ENCODE measurements at regions not wholly inside any gene's neighbourhood (a gene's known extent, or its start where the extent isn't known, plus 50 kb on each side); places are given as distances from the start of the nearest gene placed in this dataset.

GRCh38 chr6:27133281-27134227 lies 113.9 kb upstream of the PRSS16 start:
- DNase-seq (ENCODE audit: low read depth) = peak; percentile 69
- H2AFZ ChIP-seq (ENCODE audit: low read depth, low read length) = peak overlapping the region; percentile 39

GRCh38 chr6:27135087-27135657 lies 112.3 kb upstream of the PRSS16 start:
- TF ChIP-seq EZH2 (IDR thresholded peaks at IDR 0.05; ENCODE audit: insufficient read depth, low read length) = no peak
- Histone ChIP-seq H3K9ac (ENCODE audit: low read length) (no peak overlapping the region), H3K36me3 (ENCODE audit: insufficient read depth, low read length) (no peaks in the 10 kb centered on the region), H3K4me3 (ENCODE audit: insufficient read depth, low read depth, low read length) (no peak overlapping the region), H3K4me1 (ENCODE audit: insufficient read depth, low read length) (peaks cover 23% of the 10 kb centered on the region), H3K27me3 (ENCODE audit: insufficient read depth, low read length) (no peaks in the 10 kb centered on the region), H4K20me1 (ENCODE audit: insufficient read depth, low read length) (no peaks in the 10 kb centered on the region), H3K27ac (ENCODE audit: low read depth, low read length) (no peak overlapping the region), H3K9me3 (ENCODE audit: insufficient read depth, low read depth, low read length) (no peaks in the 10 kb centered on the region), H3K4me2 (ENCODE audit: low read length) (no peak overlapping the region), H3K79me2 (ENCODE audit: insufficient read depth, low read length) (peaks cover 4% of the 10 kb centered on the region), H2AFZ (ENCODE audit: low read depth, low read length) (no peak overlapping the region)
- no peak for DNase-seq (ENCODE audit: low read depth)
- FAIRE-seq = no peak
- no peaks in the 10 kb centered on the region for H3K27me3 Mint-ChIP-seq (ENCODE audit: low read depth, unreplicated experiment)
- peaks cover 2% of the 10 kb centered on the region for H3K36me3 Mint-ChIP-seq (ENCODE audit: low read depth, unreplicated experiment)
- H3K4me3 Mint-ChIP-seq (ENCODE audit: unreplicated experiment) = peak overlapping the region; percentile 72
- no peaks in the 10 kb centered on the region for H3K9me3 Mint-ChIP-seq (ENCODE audit: unreplicated experiment)
- H3K4me1 Mint-ChIP-seq (ENCODE audit: low read depth, unreplicated experiment) = peaks cover 12% of the 10 kb centered on the region
- no peak overlapping the region for H3K27ac Mint-ChIP-seq (ENCODE audit: unreplicated experiment)

More at GRCh38 chr6:27133281-27134227, 113.9 kb upstream of the PRSS16 start:
- Histone ChIP-seq H4K20me1 (ENCODE audit: insufficient read depth, low read length) (no peaks in the 10 kb centered on the region), H3K4me2 (ENCODE audit: low read length) (peak overlapping the region; percentile 87), H3K27me3 (ENCODE audit: insufficient read depth, low read length) (no peaks in the 10 kb centered on the region), H3K4me3 (ENCODE audit: insufficient read depth, low read depth, low read length) (peak overlapping the region; percentile 68), H3K4me1 (ENCODE audit: insufficient read depth, low read length) (peaks cover 11% of the 10 kb centered on the region), H3K9ac (ENCODE audit: low read length) (peak overlapping the region; percentile 89), H3K9me3 (ENCODE audit: insufficient read depth, low read depth, low read length) (no peaks in the 10 kb centered on the region), H3K36me3 (ENCODE audit: insufficient read depth, low read length) (no peaks in the 10 kb centered on the region), H3K79me2 (ENCODE audit: insufficient read depth, low read length) (no peaks in the 10 kb centered on the region), H3K27ac (ENCODE audit: low read depth, low read length) (peak overlapping the region; percentile 87)
- Mint-ChIP-seq H3K4me1 (ENCODE audit: low read depth, unreplicated experiment) (peaks cover 13% of the 10 kb centered on the region), H3K27me3 (ENCODE audit: low read depth, unreplicated experiment) (no peaks in the 10 kb centered on the region), H3K4me3 (ENCODE audit: unreplicated experiment) (no peak overlapping the region), H3K36me3 (ENCODE audit: low read depth, unreplicated experiment) (peaks cover 2% of the 10 kb centered on the region), H3K9me3 (ENCODE audit: unreplicated experiment) (no peaks in the 10 kb centered on the region), H3K27ac (ENCODE audit: unreplicated experiment) (no peak overlapping the region)
- no peak for FAIRE-seq
- TF ChIP-seq CTCF (IDR thresholded peaks at IDR 0.05; ENCODE audit: insufficient read depth, low read depth, low read length) = no peak
- no peak for TF ChIP-seq EZH2 (IDR thresholded peaks at IDR 0.05; ENCODE audit: insufficient read depth, low read length)

- Mint-ChIP-seq H3K36me3 (ENCODE audit: low read depth, unreplicated experiment) (peaks cover 2% of the 10 kb centered on the region), H3K27me3 (ENCODE audit: low read depth, unreplicated experiment) (no peaks in the 10 kb centered on the region), H3K27ac (ENCODE audit: unreplicated experiment) (no peak overlapping the region), H3K9me3 (ENCODE audit: unreplicated experiment) (no peaks in the 10 kb centered on the region), H3K4me1 (ENCODE audit: low read depth, unreplicated experiment) (peaks cover 12% of the 10 kb centered on the region), H3K4me3 (ENCODE audit: unreplicated experiment) (no peak overlapping the region)
- FAIRE-seq = no peak
- Histone ChIP-seq H4K20me1 (ENCODE audit: insufficient read depth, low read length) (no peaks in the 10 kb centered on the region), H3K27me3 (ENCODE audit: insufficient read depth, low read length) (no peaks in the 10 kb centered on the region), H3K9me3 (ENCODE audit: insufficient read depth, low read depth, low read length) (no peaks in the 10 kb centered on the region), H3K4me2 (ENCODE audit: low read length) (no peak overlapping the region), H3K4me3 (ENCODE audit: insufficient read depth, low read depth, low read length) (no peak overlapping the region), H2AFZ (ENCODE audit: low read depth, low read length) (no peak overlapping the region), H3K4me1 (ENCODE audit: insufficient read depth, low read length) (peaks cover 19% of the 10 kb centered on the region), H3K27ac (ENCODE audit: low read depth, low read length) (no peak overlapping the region), H3K79me2 (ENCODE audit: insufficient read depth, low read length) (peaks cover 4% of the 10 kb centered on the region), H3K36me3 (ENCODE audit: insufficient read depth, low read length) (no peaks in the 10 kb centered on the region), H3K9ac (ENCODE audit: low read length) (no peak overlapping the region)
- no peak for DNase-seq (ENCODE audit: low read depth)
- TF ChIP-seq CTCF (IDR thresholded peaks at IDR 0.05; ENCODE audit: insufficient read depth, low read depth, low read length) (no peak), EZH2 (IDR thresholded peaks at IDR 0.05; ENCODE audit: insufficient read depth, low read length) (no peak)
Measured at GRCh38 chr6:27136077-27136644, 111.3 kb upstream of the PRSS16 start.

Measured in astrocyte (in vitro differentiated cells and primary cell).